ENCODE measurements at regions not wholly inside any gene's neighbourhood (a gene's known extent, or its start where the extent isn't known, plus 50 kb on each side); places are given as distances from the start of the nearest gene placed in this dataset.

GRCh38 chr5:86526811-86527348, 90.9 kb upstream of the COX7C start (continued):
- TF ChIP-seq ZBTB12 (CRISPR knock-in tag; IDR thresholded peaks at IDR 0.05) (peak; percentile 78), NCOA6 (IDR thresholded peaks at IDR 0.05) (no peak), FOXA3 (CRISPR knock-in tag; conservative IDR thresholded peaks at IDR 0.05 in 1 of 2, IDR thresholded peaks at IDR 0.05 in 1 of 2) (peak; percentile 32 to 41; a peak in 2 of 4 replicates), MEIS2 (IDR thresholded peaks at IDR 0.05; ENCODE audit: partially characterized antibody) (peak; percentile 78), CHD1 (IDR thresholded peaks at IDR 0.05; ENCODE audit: low read length) (no peak), ELF2 (CRISPR knock-in tag; IDR thresholded peaks at IDR 0.05) (0 out of 2 replicates have a peak, but pooled peaks have one; percentile 57), ZNF644 (tag; IDR thresholded peaks at IDR 0.05; ENCODE audit: low read depth) (peak; percentile 98), TBL1XR1 (IDR thresholded peaks at IDR 0.05; ENCODE audit: low read length in 2 of 2) (peak; percentile 67 to 97; a peak in 3 of 4 replicates), ZNF395 (CRISPR knock-in tag; IDR thresholded peaks at IDR 0.05) (peak; percentile 99), DDX20 (tag; IDR thresholded peaks at IDR 0.05; ENCODE audit: low read depth) (peak; percentile 90), ATF6 (CRISPR knock-in tag; IDR thresholded peaks at IDR 0.05) (no peak), SMAD3 (CRISPR knock-in tag; conservative IDR thresholded peaks at IDR 0.05) (peak; percentile 97), NBN (IDR thresholded peaks at IDR 0.05; ENCODE audit: low read depth) (peak; percentile 93), DPF2 (IDR thresholded peaks at IDR 0.05) (peak; percentile 98), RBM22 (IDR thresholded peaks at IDR 0.05; ENCODE audit: low read depth, low read length, poor library complexity, severe bottlenecking) (no peak), TRIM25 (IDR thresholded peaks at IDR 0.05; ENCODE audit: borderline replicate concordance) (no peak), MYC (IDR thresholded peaks at IDR 0.05; ENCODE audit: low read depth, low read length) (peak; percentile 48; the same call in 1 of the 2 replicates), MYC (CRISPR knock-in tag; IDR thresholded peaks at IDR 0.05; ENCODE audit: borderline replicate concordance, low read depth) (no peak), CTBP1 (IDR thresholded peaks at IDR 0.05; ENCODE audit: borderline replicate concordance) (peak; percentile 91), FOXO4 (CRISPR knock-in tag; IDR thresholded peaks at IDR 0.05) (0 out of 2 replicates have a peak, but pooled peaks have one; percentile 28), NFXL1 (CRISPR knock-in tag; IDR thresholded peaks at IDR 0.05) (peak; percentile 86), EP400 (IDR thresholded peaks at IDR 0.05) (peak; percentile 46; the same call in 1 of the 2 replicates)
